GM12878 (cell line): ENCODE measurements at regions not wholly inside any gene's neighbourhood (a gene's known extent, or its start where the extent isn't known, plus 50 kb on each side); places are given as distances from the start of the nearest gene placed in this dataset.

Source experiments
- ATAC-seq: fragments of 200-7000 bp; cut with Tn5 transposase; 3 replicates; pipeline ENCODE4 v1.9.1; 2020; ENCODE audit warnings: mild to moderate bottlenecking, moderate library complexity
- BruUV-seq: library from RNA; stranded (reverse); fragments of 400-500 nt; replicated peaks from 2 replicates; lab custom pipeline; 2021; lab: Mats Ljungman, UMichigan
- CTCF ChIA-PET: fragments of 300-600 bp; sonication (Branson Sonifier 250); formaldehyde crosslinking; extraction: SDS; loops from one replicate; lab custom pipeline; 2021; ENCODE audit warnings: inconsistent platforms; lab: Yijun Ruan, JAX
- POLR2A ChIA-PET: fragments of 350-600 bp; formaldehyde crosslinking; extraction: SDS; loops from one replicate; lab custom pipeline; 2021; ENCODE audit warnings: inconsistent platforms; lab: Charles Lee
- RAD21 ChIA-PET: fragments of 300-600 bp; sonication (Branson Sonifier 250); formaldehyde crosslinking; loops from one replicate; lab custom pipeline; 2023; ENCODE audit warnings: antibody characterized with exemption; ENCODE audit not compliant: unreplicated experiment; lab: Charles Lee
- SMC1A ChIA-PET: fragments of 300-600 bp; sonication (Branson Sonifier 250); formaldehyde crosslinking; loops from one replicate; lab custom pipeline; 2023; ENCODE audit not compliant: unreplicated experiment, uncharacterized antibody; lab: Charles Lee
- DNase-seq: peaks from one replicate; pipeline ENCODE4 v3.0.0-alpha.2; 2011; ENCODE audit warnings: low read depth, low spot score
- FAIRE-seq: peaks from 3 replicates; lab custom pipeline; 2011; peaks lifted over from hg19 to GRCh38; lab: Jason Lieb, UNC
- H2AFZ ChIP-seq: 2 replicates; pipeline ENCODE4 v1.6.0; 2011; ENCODE audit warnings: low read depth, low read length, control low read depth; ENCODE audit not compliant: control insufficient read depth
- H3K27ac ChIP-seq: 2 replicates; pipeline ENCODE4 v1.5.1; 2011; ENCODE audit warnings: control low read depth; ENCODE audit not compliant: control insufficient read depth, insufficient read depth
- H3K27me3 ChIP-seq, 2 experiments: replicated peaks in 1 of 2; 2 replicates each; pipeline versions ENCODE4 v1.6.0 to v1.6.1; 2011; ENCODE audit warnings: low read length in 1 of 2; ENCODE audit not compliant: control insufficient read depth in 2 of 2, insufficient read depth in 2 of 2
- H3K36me3 ChIP-seq, 2 experiments: 2 replicates each; pipeline ENCODE4 v1.5.1; 2011; ENCODE audit warnings: low read length in 1 of 2; ENCODE audit not compliant: control insufficient read depth in 2 of 2, insufficient read depth in 2 of 2
- H3K4me1 ChIP-seq: 2 replicates; pipeline ENCODE4 v1.6.1; 2011; ENCODE audit warnings: mild to moderate bottlenecking, low read length, moderate library complexity, mixed read lengths; ENCODE audit not compliant: control insufficient read depth, insufficient read depth
- H3K4me2 ChIP-seq: 2 replicates; pipeline ENCODE4 v1.6.0; 2011; ENCODE audit warnings: control low read depth; ENCODE audit not compliant: control insufficient read depth, insufficient read depth
- H3K4me3 ChIP-seq: fragments of 200-600 bp; sonication (generic); 2 replicates; pipeline ENCODE4 v1.5.1; 2016
- H3K79me2 ChIP-seq: 2 replicates; pipeline ENCODE4 v1.6.0; 2011; ENCODE audit warnings: low read length; ENCODE audit not compliant: control insufficient read depth, insufficient read depth
- H3K9ac ChIP-seq: 2 replicates; pipeline ENCODE4 v1.8.0; 2011; ENCODE audit warnings: low read length, control low read depth, mixed read lengths; ENCODE audit not compliant: control insufficient read depth, insufficient read depth
- H3K9me3 ChIP-seq: replicated peaks from 3 replicates; pipeline ENCODE4 v1.5.1; 2011; ENCODE audit warnings: mild to moderate bottlenecking, low read length; ENCODE audit not compliant: control insufficient read depth, insufficient read depth
- H4K20me1 ChIP-seq: 2 replicates; pipeline ENCODE4 v1.6.0; 2011; ENCODE audit not compliant: control insufficient read depth, insufficient read depth
- ATF2 ChIP-seq: IDR thresholded peaks from 2 replicates; pipeline ENCODE4 v1.6.1; 2012; ENCODE audit warnings: low read length, inconsistent platforms
- CHD2 ChIP-seq: IDR thresholded peaks from 2 replicates; pipeline ENCODE4 v1.6.1; 2011; ENCODE audit warnings: low read depth, low read length, improper control_type of control experiment, borderline replicate concordance
- ESRRA ChIP-seq: IDR thresholded peaks from 2 replicates; pipeline ENCODE4 v1.6.1; 2012; ENCODE audit warnings: mild to moderate bottlenecking, low read length, improper control_type of control experiment
- IKZF2 ChIP-seq, 2 experiments: fragments of 450-650 bp; IDR thresholded peaks; 2 replicates each; pipeline ENCODE4 v1.6.1; 2017; ENCODE audit warnings: mild to moderate bottlenecking in 2 of 2, moderate library complexity in 2 of 2
- POLR2AphosphoS2 ChIP-seq: IDR thresholded peaks from 2 replicates; pipeline ENCODE4 v1.6.1; 2011; ENCODE audit warnings: low read depth, mild to moderate bottlenecking, low read length, improper control_type of control experiment, moderate library complexity
- RBBP5 ChIP-seq: fragments of 200-600 bp; sonication (generic); conservative IDR thresholded peaks from 2 replicates; pipeline ENCODE4 v1.6.1; 2016
- REST ChIP-seq: IDR thresholded peaks from 2 replicates; pipeline ENCODE4 v1.6.1; 2012; ENCODE audit warnings: mild to moderate bottlenecking, low read depth, low read length
- RFX5 ChIP-seq: IDR thresholded peaks from 2 replicates; pipeline ENCODE4 v1.6.1; 2011; ENCODE audit warnings: low read depth, low read length, improper control_type of control experiment
- WGBS: methylation state at CpG from one replicate; pipeline ENCODE4 v1.1.6; 2016; ENCODE audit warnings: low lambda C conversion rate; ENCODE audit not compliant: insufficient replicate concordance, insufficient coverage; ENCODE audit errors: missing lambda C conversion rate; 5-methylcytosine and 5-hydroxymethylcytosine counted together
- in situ Hi-C: fragments of 300-500 bp; cut with MboI; formaldehyde crosslinking; loops from 9 replicates; pipeline ENCODE4 v1.14.3; 2018; ENCODE audit warnings: mixed read lengths
- intact Hi-C: fragments of 100-400 bp; cut with micrococcal nuclease; formaldehyde crosslinking; loops from one replicate; pipeline ENCODE4 v1.14.2; 2022; ENCODE audit not compliant: unreplicated experiment

DNA sequence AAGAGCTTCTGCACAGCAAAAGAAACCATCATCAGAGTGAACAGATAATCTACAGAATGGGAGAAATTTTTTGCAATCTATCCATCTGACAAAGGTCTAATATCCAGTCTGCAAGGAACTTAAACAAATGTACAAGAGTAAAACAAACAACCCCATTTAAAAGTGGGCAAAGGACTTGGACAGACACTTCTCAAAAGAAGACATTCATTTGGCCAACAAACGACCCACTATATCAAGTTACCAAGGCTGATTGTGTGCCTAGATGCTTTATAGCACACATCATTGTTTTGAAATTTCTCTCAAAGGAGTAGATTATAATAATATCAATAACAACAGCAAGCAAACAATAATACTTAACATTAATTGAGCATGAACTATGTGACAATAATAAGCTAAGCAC lies 117.1 kb downstream of the TFPI2 start:
- no peaks in the 10 kb centered on the region for H3K79me2 ChIP-seq
- H4K20me1 ChIP-seq: no peaks in the 10 kb centered on the region
- WGBS: 0% methylated on average over 1 of the region's 1 CpG
- CTCF ChIA-PET: no interaction called here
- SMC1A ChIA-PET: no interaction called here
- H3K4me1 ChIP-seq: no peaks in the 10 kb centered on the region
- no peak overlapping the region for H2AFZ ChIP-seq
- H3K9me3 ChIP-seq: no peaks in the 10 kb centered on the region
- BruUV-seq: no TSS peak
- ATAC-seq (no peak), DNase-seq (no peak), FAIRE-seq (no peak)
- RAD21 ChIA-PET: no interaction called here
- H3K36me3 ChIP-seq: no peaks in the 10 kb centered on the region
- intact Hi-C loops: no loop called here
- no peak for TF ChIP-seq IKZF2 (IDR thresholded peaks at IDR 0.05)
- TF ChIP-seq ESRRA: no peak
- no peak for TF ChIP-seq REST
- TF ChIP-seq CHD2: no peak
- TF ChIP-seq POLR2AphosphoS2: no peak
- TF ChIP-seq RFX5: no peak
- no peak for TF ChIP-seq ATF2
- TF ChIP-seq RBBP5: no peak
- no peak overlapping the region for H3K27ac ChIP-seq
- H3K4me2 ChIP-seq: no peak overlapping the region
- in situ Hi-C loops: no loop called here
- no peak overlapping the region for H3K9ac ChIP-seq
- no peaks in the 10 kb centered on the region for H3K27me3 ChIP-seq
- POLR2A ChIA-PET: no interaction called here
- no peak overlapping the region for H3K4me3 ChIP-seq
